HepG2 (cell line): ENCODE measurements at regions not wholly inside any gene's neighbourhood (a gene's known extent, or its start where the extent isn't known, plus 50 kb on each side); places are given as distances from the start of the nearest gene placed in this dataset.

Source experiments
- ADNP ChIP-seq: sonication (generic); formaldehyde crosslinking; IDR thresholded peaks from 2 replicates; pipeline ENCODE4 v1.4.0; 2020; ENCODE audit warnings: missing genetic modification reagents
- DPF2 ChIP-seq: sonication (generic); formaldehyde crosslinking; IDR thresholded peaks from 2 replicates; pipeline ENCODE4 v1.4.0; 2020; ENCODE audit warnings: mild to moderate bottlenecking, low read depth, missing genetic modification reagents, borderline replicate concordance
- EEA1 ChIP-seq: sonication (generic); formaldehyde crosslinking; IDR thresholded peaks from 2 replicates; pipeline ENCODE4 v1.5.1; 2020; ENCODE audit warnings: mild to moderate bottlenecking, missing genetic modification reagents, borderline replicate concordance
- GZF1 ChIP-seq: sonication (generic); formaldehyde crosslinking; IDR thresholded peaks from 2 replicates; pipeline ENCODE4 v1.5.1; 2020; ENCODE audit warnings: mild to moderate bottlenecking, missing genetic modification reagents
- HDAC6 ChIP-seq: fragments of 200-600 bp; sonication (generic); IDR thresholded peaks from 2 replicates; pipeline ENCODE4 v1.7.0; 2017; ENCODE audit warnings: mild to moderate bottlenecking, antibody characterized with exemption, low read length, low read depth
- JUND ChIP-seq: sonication (generic); formaldehyde crosslinking; IDR thresholded peaks from 2 replicates; pipeline ENCODE4 v1.8.0; 2022; ENCODE audit warnings: mild to moderate bottlenecking, missing genetic modification reagents
- MAZ ChIP-seq, 2 experiments: sonication (generic) in 1 of 2; formaldehyde crosslinking in 1 of 2; IDR thresholded peaks; 2 replicates each; pipeline versions ENCODE4 v1.5.0 to v1.6.1; 2012 to 2020; ENCODE audit warnings: low read depth in 2 of 2, mild to moderate bottlenecking in 2 of 2, borderline replicate concordance in 1 of 2, improper control_type of control experiment in 1 of 2, low read length in 1 of 2, missing genetic modification reagents in 1 of 2, moderate library complexity in 1 of 2
- PCBP1 ChIP-seq: fragments of 200-400 bp; formaldehyde crosslinking; IDR thresholded peaks from 2 replicates; pipeline ENCODE4 v1.6.1; 2017; ENCODE audit warnings: mild to moderate bottlenecking, low read depth, low read length, borderline replicate concordance
- TCF7 ChIP-seq: sonication (generic); IDR thresholded peaks from 2 replicates; pipeline ENCODE4 v1.6.1; 2016; ENCODE audit warnings: antibody characterized with exemption, low read depth
- TF ChIP-seq, protein P1 (sequence below): sonication (generic); formaldehyde crosslinking; IDR thresholded peaks from 2 replicates; pipeline ENCODE4 v1.5.0; 2020; ENCODE audit warnings: mild to moderate bottlenecking, missing genetic modification reagents, moderate library complexity
- TF ChIP-seq, protein P2 (sequence below): sonication (generic); formaldehyde crosslinking; IDR thresholded peaks from one replicate; pipeline ENCODE4 v1.5.1; 2020; ENCODE audit warnings: mild to moderate bottlenecking, missing genetic modification reagents; ENCODE audit errors: not compliant biosample characterization
- TF ChIP-seq, protein P3 (sequence below): fragments of 450-650 bp; IDR thresholded peaks from 2 replicates; pipeline ENCODE4 v1.6.1; 2017

DNA sequence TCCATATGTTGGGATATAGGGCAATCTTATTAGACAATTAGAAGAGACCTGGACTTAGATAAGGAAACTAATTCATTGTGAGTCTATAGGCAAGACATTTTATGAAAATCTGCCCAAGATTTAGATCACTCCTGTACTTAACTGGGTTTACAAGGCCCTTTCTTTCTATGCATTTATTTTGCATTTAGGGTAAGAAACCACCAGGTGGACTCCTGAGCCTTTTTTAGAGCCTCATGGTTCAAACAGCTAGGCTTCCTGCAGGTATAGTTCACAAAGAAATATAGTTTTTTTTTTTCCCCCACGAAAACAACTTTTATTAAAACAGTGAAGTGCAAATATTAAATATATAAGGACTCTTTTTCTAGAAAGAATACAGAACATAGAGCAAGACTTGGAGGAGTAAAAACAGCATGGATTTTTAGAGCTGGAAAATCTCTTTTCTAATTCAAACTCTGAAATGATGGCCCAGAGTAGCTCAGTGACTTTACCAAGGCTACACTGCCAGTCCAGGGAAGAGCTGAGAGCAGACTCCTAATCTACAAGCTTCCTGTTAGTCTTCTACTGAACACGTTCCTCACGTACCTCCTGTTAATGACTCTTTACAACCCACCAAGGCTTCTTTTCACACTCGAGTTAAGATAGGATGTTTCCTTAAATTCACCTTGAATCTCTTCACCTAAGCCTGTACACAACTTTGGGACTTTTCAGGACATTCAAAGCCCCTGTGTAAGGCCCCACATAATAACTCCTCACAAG lies 400.9 kb upstream of the ATP11B start:
- TF ChIP-seq JUND, result no peak
- no peak for TF ChIP-seq HDAC6
- no peak for TF ChIP-seq DPF2 (CRISPR knock-in tag)
- TF ChIP-seq, protein P1, sequence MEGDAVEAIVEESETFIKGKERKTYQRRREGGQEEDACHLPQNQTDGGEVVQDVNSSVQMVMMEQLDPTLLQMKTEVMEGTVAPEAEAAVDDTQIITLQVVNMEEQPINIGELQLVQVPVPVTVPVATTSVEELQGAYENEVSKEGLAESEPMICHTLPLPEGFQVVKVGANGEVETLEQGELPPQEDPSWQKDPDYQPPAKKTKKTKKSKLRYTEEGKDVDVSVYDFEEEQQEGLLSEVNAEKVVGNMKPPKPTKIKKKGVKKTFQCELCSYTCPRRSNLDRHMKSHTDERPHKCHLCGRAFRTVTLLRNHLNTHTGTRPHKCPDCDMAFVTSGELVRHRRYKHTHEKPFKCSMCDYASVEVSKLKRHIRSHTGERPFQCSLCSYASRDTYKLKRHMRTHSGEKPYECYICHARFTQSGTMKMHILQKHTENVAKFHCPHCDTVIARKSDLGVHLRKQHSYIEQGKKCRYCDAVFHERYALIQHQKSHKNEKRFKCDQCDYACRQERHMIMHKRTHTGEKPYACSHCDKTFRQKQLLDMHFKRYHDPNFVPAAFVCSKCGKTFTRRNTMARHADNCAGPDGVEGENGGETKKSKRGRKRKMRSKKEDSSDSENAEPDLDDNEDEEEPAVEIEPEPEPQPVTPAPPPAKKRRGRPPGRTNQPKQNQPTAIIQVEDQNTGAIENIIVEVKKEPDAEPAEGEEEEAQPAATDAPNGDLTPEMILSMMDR (CRISPR knock-in tag), result no peak
- TF ChIP-seq, protein P2, sequence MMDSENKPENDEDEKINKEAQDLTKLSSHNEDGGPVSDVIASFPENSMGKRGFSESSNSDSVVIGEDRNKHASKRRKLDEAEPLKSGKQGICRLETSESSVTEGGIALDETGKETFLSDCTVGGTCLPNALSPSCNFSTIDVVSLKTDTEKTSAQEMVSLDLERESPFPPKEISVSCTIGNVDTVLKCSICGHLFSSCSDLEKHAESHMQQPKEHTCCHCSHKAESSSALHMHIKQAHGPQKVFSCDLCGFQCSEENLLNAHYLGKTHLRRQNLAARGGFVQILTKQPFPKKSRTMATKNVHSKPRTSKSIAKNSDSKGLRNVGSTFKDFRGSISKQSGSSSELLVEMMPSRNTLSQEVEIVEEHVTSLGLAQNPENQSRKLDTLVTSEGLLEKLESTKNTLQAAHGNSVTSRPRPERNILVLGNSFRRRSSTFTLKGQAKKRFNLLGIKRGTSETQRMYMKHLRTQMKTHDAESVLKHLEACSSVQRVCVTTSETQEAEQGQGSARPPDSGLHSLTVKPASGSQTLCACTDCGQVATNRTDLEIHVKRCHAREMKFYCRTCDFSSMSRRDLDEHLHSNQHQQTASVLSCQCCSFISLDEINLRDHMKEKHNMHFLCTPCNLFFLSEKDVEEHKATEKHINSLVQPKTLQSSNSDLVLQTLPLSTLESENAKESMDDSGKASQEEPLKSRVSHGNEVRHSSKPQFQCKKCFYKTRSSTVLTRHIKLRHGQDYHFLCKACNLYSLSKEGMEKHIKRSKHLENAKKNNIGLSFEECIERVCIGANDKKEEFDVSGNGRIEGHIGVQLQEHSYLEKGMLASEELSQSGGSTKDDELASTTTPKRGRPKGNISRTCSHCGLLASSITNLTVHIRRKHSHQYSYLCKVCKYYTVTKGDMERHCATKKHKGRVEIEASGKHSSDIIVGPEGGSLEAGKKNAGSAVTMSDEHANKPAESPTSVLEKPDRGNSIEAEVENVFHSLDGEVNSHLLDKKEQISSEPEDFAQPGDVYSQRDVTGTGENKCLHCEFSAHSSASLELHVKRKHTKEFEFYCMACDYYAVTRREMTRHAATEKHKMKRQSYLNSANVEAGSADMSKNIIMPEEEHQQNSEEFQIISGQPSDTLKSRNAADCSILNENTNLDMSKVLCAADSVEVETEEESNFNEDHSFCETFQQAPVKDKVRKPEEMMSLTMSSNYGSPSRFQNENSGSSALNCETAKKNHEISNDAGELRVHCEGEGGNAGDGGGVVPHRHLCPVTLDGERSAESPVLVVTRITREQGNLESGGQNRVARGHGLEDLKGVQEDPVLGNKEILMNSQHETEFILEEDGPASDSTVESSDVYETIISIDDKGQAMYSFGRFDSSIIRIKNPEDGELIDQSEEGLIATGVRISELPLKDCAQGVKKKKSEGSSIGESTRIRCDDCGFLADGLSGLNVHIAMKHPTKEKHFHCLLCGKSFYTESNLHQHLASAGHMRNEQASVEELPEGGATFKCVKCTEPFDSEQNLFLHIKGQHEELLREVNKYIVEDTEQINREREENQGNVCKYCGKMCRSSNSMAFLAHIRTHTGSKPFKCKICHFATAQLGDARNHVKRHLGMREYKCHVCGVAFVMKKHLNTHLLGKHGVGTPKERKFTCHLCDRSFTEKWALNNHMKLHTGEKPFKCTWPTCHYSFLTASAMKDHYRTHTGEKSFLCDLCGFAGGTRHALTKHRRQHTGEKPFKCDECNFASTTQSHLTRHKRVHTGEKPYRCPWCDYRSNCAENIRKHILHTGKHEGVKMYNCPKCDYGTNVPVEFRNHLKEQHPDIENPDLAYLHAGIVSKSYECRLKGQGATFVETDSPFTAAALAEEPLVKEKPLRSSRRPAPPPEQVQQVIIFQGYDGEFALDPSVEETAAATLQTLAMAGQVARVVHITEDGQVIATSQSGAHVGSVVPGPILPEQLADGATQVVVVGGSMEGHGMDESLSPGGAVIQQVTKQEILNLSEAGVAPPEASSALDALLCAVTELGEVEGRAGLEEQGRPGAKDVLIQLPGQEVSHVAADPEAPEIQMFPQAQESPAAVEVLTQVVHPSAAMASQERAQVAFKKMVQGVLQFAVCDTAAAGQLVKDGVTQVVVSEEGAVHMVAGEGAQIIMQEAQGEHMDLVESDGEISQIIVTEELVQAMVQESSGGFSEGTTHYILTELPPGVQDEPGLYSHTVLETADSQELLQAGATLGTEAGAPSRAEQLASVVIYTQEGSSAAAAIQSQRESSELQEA (CRISPR knock-in tag), result no peak
- no peak for TF ChIP-seq GZF1 (CRISPR knock-in tag)
- TF ChIP-seq EEA1 (CRISPR knock-in tag), result no peak
- no peak for TF ChIP-seq ADNP (CRISPR knock-in tag)
- no peak for TF ChIP-seq TCF7
- TF ChIP-seq, protein P3, sequence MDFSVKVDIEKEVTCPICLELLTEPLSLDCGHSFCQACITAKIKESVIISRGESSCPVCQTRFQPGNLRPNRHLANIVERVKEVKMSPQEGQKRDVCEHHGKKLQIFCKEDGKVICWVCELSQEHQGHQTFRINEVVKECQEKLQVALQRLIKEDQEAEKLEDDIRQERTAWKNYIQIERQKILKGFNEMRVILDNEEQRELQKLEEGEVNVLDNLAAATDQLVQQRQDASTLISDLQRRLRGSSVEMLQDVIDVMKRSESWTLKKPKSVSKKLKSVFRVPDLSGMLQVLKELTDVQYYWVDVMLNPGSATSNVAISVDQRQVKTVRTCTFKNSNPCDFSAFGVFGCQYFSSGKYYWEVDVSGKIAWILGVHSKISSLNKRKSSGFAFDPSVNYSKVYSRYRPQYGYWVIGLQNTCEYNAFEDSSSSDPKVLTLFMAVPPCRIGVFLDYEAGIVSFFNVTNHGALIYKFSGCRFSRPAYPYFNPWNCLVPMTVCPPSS, result no peak
- no peak for TF ChIP-seq PCBP1
- TF ChIP-seq MAZ (IDR thresholded peaks at IDR 0.05; ENCODE audit: borderline replicate concordance, low read depth, low read length), result no peak
- no peak for TF ChIP-seq MAZ (CRISPR knock-in tag; IDR thresholded peaks at IDR 0.05; ENCODE audit: low read depth)
